ENCODE measurements at regions not wholly inside any gene's neighbourhood (a gene's known extent, or its start where the extent isn't known, plus 50 kb on each side); places are given as distances from the start of the nearest gene placed in this dataset.

DNA sequence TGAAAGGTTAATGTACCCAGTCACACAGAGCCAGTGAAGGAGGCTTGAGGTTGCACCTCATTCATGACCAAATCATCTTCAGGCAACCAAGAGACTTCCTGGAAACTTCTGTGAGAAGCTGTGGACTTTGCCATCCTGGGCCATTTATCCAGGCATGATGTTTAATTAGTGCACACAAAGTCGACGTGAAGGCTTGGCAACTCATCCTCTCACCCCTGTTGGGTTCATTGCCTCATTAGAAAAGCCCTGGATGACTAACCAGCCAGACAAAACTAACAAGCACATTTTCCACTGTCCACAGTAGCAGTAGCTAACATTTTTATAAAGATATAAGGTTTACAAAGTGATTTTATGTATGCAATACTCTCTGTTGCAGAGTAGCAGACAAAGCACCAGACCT is 65.7 kb upstream of the ZNF462 start:
- no peak for TF ChIP-seq EZH2 (IDR thresholded peaks at IDR 0.05; ENCODE audit: insufficient read depth, poor library complexity, severe bottlenecking)
- no peak for TF ChIP-seq EZH2phosphoT487 (IDR thresholded peaks at IDR 0.05; ENCODE audit: insufficient read depth, low read depth)
